ENCODE measurements at regions not wholly inside any gene's neighbourhood (a gene's known extent, or its start where the extent isn't known, plus 50 kb on each side); places are given as distances from the start of the nearest gene placed in this dataset.

DNA sequence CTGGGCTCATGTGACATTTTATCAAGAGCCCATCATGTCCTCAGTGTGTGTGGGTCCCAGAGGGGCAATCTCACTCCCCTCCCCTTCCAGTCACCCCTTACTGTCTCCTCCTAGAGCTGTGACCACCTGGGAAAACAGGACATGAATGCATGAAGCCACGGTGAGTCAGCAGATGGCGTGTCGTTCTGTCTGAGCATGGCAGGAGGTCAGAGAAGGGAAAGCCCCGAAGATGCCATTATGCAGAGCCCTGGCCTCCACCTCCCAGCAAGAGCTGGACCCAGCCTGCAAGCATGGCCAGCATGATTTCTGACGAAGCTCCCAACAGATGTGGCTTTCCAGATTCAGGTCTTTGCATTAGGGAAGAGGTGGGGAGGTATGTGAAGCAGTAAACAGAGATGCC, 118.5 kb downstream of the TLE3 start:
- peak; percentile 75 for DNase-seq
- no peaks in the 10 kb centered on the region for H4K20me1 ChIP-seq (ENCODE audit: insufficient read depth, low read length)

DNA sequence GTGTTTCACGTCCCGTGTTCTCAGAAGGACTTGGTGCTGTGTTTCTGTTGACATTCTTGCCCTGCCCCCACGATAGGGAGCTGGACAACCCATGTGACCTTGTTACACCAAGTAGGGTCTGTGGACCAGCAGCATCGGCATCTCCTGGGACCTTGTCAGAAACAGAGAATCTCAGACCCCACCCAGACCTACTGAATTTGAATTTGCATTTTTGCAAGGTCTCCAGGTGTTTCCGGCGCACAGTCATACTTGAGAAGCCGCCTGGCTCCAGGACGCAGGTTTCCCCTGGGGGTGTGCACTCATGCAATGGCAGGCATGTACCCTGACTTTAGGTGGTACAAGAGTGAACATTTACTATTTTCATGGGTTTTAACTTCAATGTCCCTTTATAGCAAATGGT, 117.9 kb downstream of the TLE3 start:
- Histone ChIP-seq H3K36me3 (replicated peaks; ENCODE audit: insufficient read depth, low read length) (no peaks in the 10 kb centered on the region), H3K4me3 (ENCODE audit: low read length) (peak overlapping the region; percentile 33; the same call in 1 of the 2 replicates), H3K9me3 (replicated peaks; ENCODE audit: insufficient read depth, low read length) (no peaks in the 10 kb centered on the region), H3K9me2 (replicated peaks; ENCODE audit: insufficient read depth, low read length) (no peaks in the 10 kb centered on the region), H2AFZ (ENCODE audit: low read length) (peak overlapping the region; percentile 48; the same call in 1 of the 2 replicates), H3K4me2 (ENCODE audit: low read depth, low read length) (peak overlapping the region; percentile 69), H3K4me1 (ENCODE audit: low read length) (peaks cover 39% of the 10 kb centered on the region), H3K79me2 (ENCODE audit: low read length) (no peaks in the 10 kb centered on the region), H3K27ac (ENCODE audit: low read length) (peak overlapping the region; percentile 93), H3F3A (ENCODE audit: insufficient read depth, low read length) (peaks cover 28% of the 10 kb centered on the region), H4K20me1 (ENCODE audit: insufficient read depth, low read length) (no peaks in the 10 kb centered on the region), H3K27me3 (replicated peaks; ENCODE audit: insufficient read depth, low read length) (no peaks in the 10 kb centered on the region), H3K9ac (ENCODE audit: low read length) (peak overlapping the region; percentile 59)
- TF ChIP-seq, protein P1, sequence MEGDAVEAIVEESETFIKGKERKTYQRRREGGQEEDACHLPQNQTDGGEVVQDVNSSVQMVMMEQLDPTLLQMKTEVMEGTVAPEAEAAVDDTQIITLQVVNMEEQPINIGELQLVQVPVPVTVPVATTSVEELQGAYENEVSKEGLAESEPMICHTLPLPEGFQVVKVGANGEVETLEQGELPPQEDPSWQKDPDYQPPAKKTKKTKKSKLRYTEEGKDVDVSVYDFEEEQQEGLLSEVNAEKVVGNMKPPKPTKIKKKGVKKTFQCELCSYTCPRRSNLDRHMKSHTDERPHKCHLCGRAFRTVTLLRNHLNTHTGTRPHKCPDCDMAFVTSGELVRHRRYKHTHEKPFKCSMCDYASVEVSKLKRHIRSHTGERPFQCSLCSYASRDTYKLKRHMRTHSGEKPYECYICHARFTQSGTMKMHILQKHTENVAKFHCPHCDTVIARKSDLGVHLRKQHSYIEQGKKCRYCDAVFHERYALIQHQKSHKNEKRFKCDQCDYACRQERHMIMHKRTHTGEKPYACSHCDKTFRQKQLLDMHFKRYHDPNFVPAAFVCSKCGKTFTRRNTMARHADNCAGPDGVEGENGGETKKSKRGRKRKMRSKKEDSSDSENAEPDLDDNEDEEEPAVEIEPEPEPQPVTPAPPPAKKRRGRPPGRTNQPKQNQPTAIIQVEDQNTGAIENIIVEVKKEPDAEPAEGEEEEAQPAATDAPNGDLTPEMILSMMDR (IDR thresholded peaks at IDR 0.05; ENCODE audit: low read length), result no peak
- no peak for TF ChIP-seq EZH2phosphoT487 (IDR thresholded peaks at IDR 0.05; ENCODE audit: low read length)
- TF ChIP-seq EZH2 (optimal IDR thresholded peaks at IDR 0.05; ENCODE audit: low read depth, low read length), result no peak
- DNase-seq, result peak; percentile 97

More for the DNA sequence above, 118.5 kb downstream of the TLE3 start:
- peak overlapping the region; percentile 33; the same call in 1 of the 2 replicates for H3K4me3 ChIP-seq (ENCODE audit: low read length)
- H3K9me2 ChIP-seq (replicated peaks; ENCODE audit: insufficient read depth, low read length), result no peaks in the 10 kb centered on the region
- peak overlapping the region; percentile 93 for H3K27ac ChIP-seq (ENCODE audit: low read length)
- H3K79me2 ChIP-seq (ENCODE audit: low read length), result no peaks in the 10 kb centered on the region
- peak overlapping the region; percentile 59 for H3K9ac ChIP-seq (ENCODE audit: low read length)
- H3K4me2 ChIP-seq (ENCODE audit: low read depth, low read length), result peak overlapping the region; percentile 69
- H3F3A ChIP-seq (ENCODE audit: insufficient read depth, low read length), result peaks cover 28% of the 10 kb centered on the region
- peaks cover 39% of the 10 kb centered on the region for H3K4me1 ChIP-seq (ENCODE audit: low read length)
- H2AFZ ChIP-seq (ENCODE audit: low read length), result peak overlapping the region; percentile 48
- H3K36me3 ChIP-seq (replicated peaks; ENCODE audit: insufficient read depth, low read length), result no peaks in the 10 kb centered on the region
- H3K27me3 ChIP-seq (replicated peaks; ENCODE audit: insufficient read depth, low read length), result no peaks in the 10 kb centered on the region
- TF ChIP-seq EZH2phosphoT487 (IDR thresholded peaks at IDR 0.05; ENCODE audit: low read length) (no peak), EZH2 (optimal IDR thresholded peaks at IDR 0.05; ENCODE audit: low read depth, low read length) (no peak)
- TF ChIP-seq, protein P1 (IDR thresholded peaks at IDR 0.05; ENCODE audit: low read length), result peak; percentile 68
- no peaks in the 10 kb centered on the region for H3K9me3 ChIP-seq (replicated peaks; ENCODE audit: insufficient read depth, low read length)

DNA sequence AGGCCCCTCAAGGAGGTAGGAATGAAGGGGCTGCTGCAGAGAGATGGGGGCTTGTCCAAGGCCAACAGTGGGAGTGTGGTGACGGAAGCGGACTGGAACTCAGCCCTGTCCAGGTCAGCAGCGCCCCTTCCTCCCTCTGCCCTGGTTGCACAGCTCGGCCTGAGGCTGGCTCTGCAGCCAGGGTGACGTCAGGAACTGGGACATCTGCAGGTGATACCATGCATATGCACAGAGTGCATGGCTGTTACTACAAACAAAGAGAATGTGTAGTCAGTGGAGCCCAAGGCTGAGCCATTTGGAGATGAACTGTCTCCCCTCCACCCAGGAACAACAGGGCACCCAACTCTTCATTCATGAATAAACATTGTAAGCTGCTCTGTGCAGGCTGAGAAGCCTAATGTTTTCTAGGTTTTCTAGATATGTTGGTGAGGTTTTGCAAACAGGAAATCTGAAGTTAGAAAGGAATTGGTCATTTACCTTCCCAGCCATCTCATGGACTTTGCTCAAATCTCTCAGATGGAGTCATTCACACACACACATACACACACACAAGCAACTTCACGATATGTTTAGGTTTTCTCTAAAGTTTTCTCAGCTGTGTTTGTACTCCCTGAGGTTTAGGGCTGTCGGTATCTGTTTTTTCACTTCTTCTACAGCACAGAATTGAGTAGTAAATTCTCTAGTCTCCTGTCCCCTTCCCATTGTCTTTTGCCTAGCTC, 117.2 kb downstream of the TLE3 start:
- no peaks in the 10 kb centered on the region for H3K9me2 ChIP-seq (replicated peaks; ENCODE audit: insufficient read depth, low read length)

More for the DNA sequence above, 117.2 kb downstream of the TLE3 start:
- TF ChIP-seq EZH2 (optimal IDR thresholded peaks at IDR 0.05; ENCODE audit: low read depth, low read length), result no peak
- TF ChIP-seq, protein P1 (IDR thresholded peaks at IDR 0.05; ENCODE audit: low read length), result peak; percentile 41
- Histone ChIP-seq H2AFZ (ENCODE audit: low read length) (no peak overlapping the region), H3K79me2 (ENCODE audit: low read length) (no peaks in the 10 kb centered on the region), H3K36me3 (replicated peaks; ENCODE audit: insufficient read depth, low read length) (no peaks in the 10 kb centered on the region), H3K4me2 (ENCODE audit: low read depth, low read length) (peak overlapping the region; percentile 69), H3K27me3 (replicated peaks; ENCODE audit: insufficient read depth, low read length) (no peaks in the 10 kb centered on the region), H4K20me1 (ENCODE audit: insufficient read depth, low read length) (no peaks in the 10 kb centered on the region), H3K4me3 (ENCODE audit: low read length) (no peak overlapping the region; the same call in 1 of the 2 replicates), H3K9ac (ENCODE audit: low read length) (peak overlapping the region; percentile 59), H3K9me3 (replicated peaks; ENCODE audit: insufficient read depth, low read length) (no peaks in the 10 kb centered on the region), H3F3A (ENCODE audit: insufficient read depth, low read length) (peaks cover 28% of the 10 kb centered on the region), H3K27ac (ENCODE audit: low read length) (peak overlapping the region; percentile 93), H3K4me1 (ENCODE audit: low read length) (peaks cover 39% of the 10 kb centered on the region)
- peak; percentile 73 for DNase-seq

Data from MM.1S (cell line).